ENCODE measurements at regions not wholly inside any gene's neighbourhood (a gene's known extent, or its start where the extent isn't known, plus 50 kb on each side); places are given as distances from the start of the nearest gene placed in this dataset.

GRCh38 chr9:120265791-120266190 lies 314.2 kb downstream of the CDK5RAP2 start:
- no peaks in the 10 kb centered on the region for H3K27me3 ChIP-seq (ENCODE audit: control insufficient read depth in 4 of 4, insufficient read depth in 4 of 4, low read length in 3 of 4)
- H3K4me1 ChIP-seq (ENCODE audit: control insufficient read depth in 4 of 4, insufficient read depth in 4 of 4, low read length in 3 of 4), result no peaks in the 10 kb centered on the region
- no peak for TF ChIP-seq CTCF (IDR thresholded peaks at IDR 0.05; ENCODE audit: low read depth, low read length, missing input control)
- TF ChIP-seq YY1 (IDR thresholded peaks at IDR 0.05), result no peak
- no peak for TF ChIP-seq RAD21 (IDR thresholded peaks at IDR 0.05)
- no peak for TF ChIP-seq REST (IDR thresholded peaks at IDR 0.05)
- TF ChIP-seq SP1 (IDR thresholded peaks at IDR 0.05), result no peak
- 67% methylated on average over 6 of the region's 6 CpGs for WGBS
- no peak overlapping the region for H3K4me3 ChIP-seq (ENCODE audit: low read depth in 1 of 3, low read length in 3 of 3)
- H3K27ac ChIP-seq (ENCODE audit: low read depth in 1 of 2, low read length in 2 of 2), result no peak overlapping the region
- DNase-seq (ENCODE audit: low spot score), result no peak
- no peaks in the 10 kb centered on the region for H3K36me3 ChIP-seq (ENCODE audit: control insufficient read depth in 4 of 4, insufficient read depth in 3 of 4, low read depth in 1 of 4, low read length in 3 of 4)
- no peaks in the 10 kb centered on the region for H3K9me3 ChIP-seq (ENCODE audit: control insufficient read depth in 4 of 4, low read length in 3 of 4)
- H3K9ac ChIP-seq (ENCODE audit: low read depth in 1 of 2, low read length in 2 of 2), result no peak overlapping the region

- Histone ChIP-seq H3K36me3 (ENCODE audit: control insufficient read depth in 4 of 4, insufficient read depth in 3 of 4, low read depth in 1 of 4, low read length in 3 of 4) (no peaks in the 10 kb centered on the region), H3K9me3 (ENCODE audit: control insufficient read depth in 4 of 4, low read length in 3 of 4) (no peaks in the 10 kb centered on the region), H3K4me3 (ENCODE audit: low read depth in 1 of 3, low read length in 3 of 3) (no peak overlapping the region), H3K27ac (ENCODE audit: low read depth in 1 of 2, low read length in 2 of 2) (no peak overlapping the region), H3K4me1 (ENCODE audit: control insufficient read depth in 4 of 4, insufficient read depth in 4 of 4, low read length in 3 of 4) (no peaks in the 10 kb centered on the region), H3K27me3 (ENCODE audit: control insufficient read depth in 4 of 4, insufficient read depth in 4 of 4, low read length in 3 of 4) (no peaks in the 10 kb centered on the region), H3K9ac (ENCODE audit: low read depth in 1 of 2, low read length in 2 of 2) (no peak overlapping the region)
- TF ChIP-seq YY1 (IDR thresholded peaks at IDR 0.05) (no peak), REST (IDR thresholded peaks at IDR 0.05) (no peak), JUND (IDR thresholded peaks at IDR 0.05) (no peak), RAD21 (IDR thresholded peaks at IDR 0.05) (no peak), TAF1 (conservative IDR thresholded peaks at IDR 0.05) (no peak), ZBTB33 (IDR thresholded peaks at IDR 0.05) (no peak), FOXA2 (IDR thresholded peaks at IDR 0.05) (no peak), GABPA (IDR thresholded peaks at IDR 0.05 in 1 of 2, conservative IDR thresholded peaks at IDR 0.05 in 1 of 2) (no peak), HNF4A (conservative IDR thresholded peaks at IDR 0.05) (no peak), RXRA (IDR thresholded peaks at IDR 0.05) (no peak)
- DNase-seq (ENCODE audit: low spot score), result no peak
These were observed 315.4 kb downstream of the CDK5RAP2 start for GRCh38 chr9:120264528-120264927.

Measured in liver (tissue), 8 donors.